Panc1 (cell line): ENCODE measurements at regions not wholly inside any gene's neighbourhood (a gene's known extent, or its start where the extent isn't known, plus 50 kb on each side); places are given as distances from the start of the nearest gene placed in this dataset.

Experiments
- POLR2AphosphoS5 ChIP-seq: IDR thresholded peaks from 2 replicates; pipeline ENCODE4 v1.6.1; 2012; ENCODE audit warnings: mild to moderate bottlenecking, low read depth, low read length, moderate library complexity
- TF ChIP-seq, protein P1 (sequence below): fragments of 450-650 bp; IDR thresholded peaks from 2 replicates; pipeline ENCODE4 v1.5.1; 2017; ENCODE audit warnings: mild to moderate bottlenecking
- TF ChIP-seq, protein P2 (sequence below), 2 experiments: IDR thresholded peaks; 2 replicates each; pipeline ENCODE4 v1.6.1; 2011 to 2012; ENCODE audit warnings: low read depth in 2 of 2, control low read depth in 1 of 2, low read length in 1 of 2, mild to moderate bottlenecking in 1 of 2, moderate library complexity in 1 of 2; ENCODE audit not compliant: insufficient read depth in 1 of 2

DNA sequence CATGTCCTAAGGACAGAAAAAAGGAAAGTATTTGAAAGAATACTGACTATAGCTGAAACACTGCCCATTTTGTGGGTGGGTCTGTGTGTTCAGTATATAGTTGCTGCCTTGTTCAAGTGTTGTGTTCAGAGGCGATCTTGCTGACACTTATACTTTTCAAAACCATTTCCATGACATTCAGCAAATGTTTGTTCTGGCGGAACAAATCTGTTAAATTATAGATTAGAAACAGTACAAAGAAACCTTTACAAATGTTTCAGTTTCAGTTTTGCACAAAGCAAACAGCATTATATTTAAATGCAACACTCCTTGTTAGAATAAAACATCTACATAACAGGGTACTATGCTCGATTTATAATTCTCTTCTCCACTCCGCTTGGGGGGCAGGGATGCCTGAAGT lies 2276.3 kb downstream of the MAT2B start:
- TF ChIP-seq, protein P1, sequence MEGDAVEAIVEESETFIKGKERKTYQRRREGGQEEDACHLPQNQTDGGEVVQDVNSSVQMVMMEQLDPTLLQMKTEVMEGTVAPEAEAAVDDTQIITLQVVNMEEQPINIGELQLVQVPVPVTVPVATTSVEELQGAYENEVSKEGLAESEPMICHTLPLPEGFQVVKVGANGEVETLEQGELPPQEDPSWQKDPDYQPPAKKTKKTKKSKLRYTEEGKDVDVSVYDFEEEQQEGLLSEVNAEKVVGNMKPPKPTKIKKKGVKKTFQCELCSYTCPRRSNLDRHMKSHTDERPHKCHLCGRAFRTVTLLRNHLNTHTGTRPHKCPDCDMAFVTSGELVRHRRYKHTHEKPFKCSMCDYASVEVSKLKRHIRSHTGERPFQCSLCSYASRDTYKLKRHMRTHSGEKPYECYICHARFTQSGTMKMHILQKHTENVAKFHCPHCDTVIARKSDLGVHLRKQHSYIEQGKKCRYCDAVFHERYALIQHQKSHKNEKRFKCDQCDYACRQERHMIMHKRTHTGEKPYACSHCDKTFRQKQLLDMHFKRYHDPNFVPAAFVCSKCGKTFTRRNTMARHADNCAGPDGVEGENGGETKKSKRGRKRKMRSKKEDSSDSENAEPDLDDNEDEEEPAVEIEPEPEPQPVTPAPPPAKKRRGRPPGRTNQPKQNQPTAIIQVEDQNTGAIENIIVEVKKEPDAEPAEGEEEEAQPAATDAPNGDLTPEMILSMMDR = no peak
- TF ChIP-seq, protein P2, sequence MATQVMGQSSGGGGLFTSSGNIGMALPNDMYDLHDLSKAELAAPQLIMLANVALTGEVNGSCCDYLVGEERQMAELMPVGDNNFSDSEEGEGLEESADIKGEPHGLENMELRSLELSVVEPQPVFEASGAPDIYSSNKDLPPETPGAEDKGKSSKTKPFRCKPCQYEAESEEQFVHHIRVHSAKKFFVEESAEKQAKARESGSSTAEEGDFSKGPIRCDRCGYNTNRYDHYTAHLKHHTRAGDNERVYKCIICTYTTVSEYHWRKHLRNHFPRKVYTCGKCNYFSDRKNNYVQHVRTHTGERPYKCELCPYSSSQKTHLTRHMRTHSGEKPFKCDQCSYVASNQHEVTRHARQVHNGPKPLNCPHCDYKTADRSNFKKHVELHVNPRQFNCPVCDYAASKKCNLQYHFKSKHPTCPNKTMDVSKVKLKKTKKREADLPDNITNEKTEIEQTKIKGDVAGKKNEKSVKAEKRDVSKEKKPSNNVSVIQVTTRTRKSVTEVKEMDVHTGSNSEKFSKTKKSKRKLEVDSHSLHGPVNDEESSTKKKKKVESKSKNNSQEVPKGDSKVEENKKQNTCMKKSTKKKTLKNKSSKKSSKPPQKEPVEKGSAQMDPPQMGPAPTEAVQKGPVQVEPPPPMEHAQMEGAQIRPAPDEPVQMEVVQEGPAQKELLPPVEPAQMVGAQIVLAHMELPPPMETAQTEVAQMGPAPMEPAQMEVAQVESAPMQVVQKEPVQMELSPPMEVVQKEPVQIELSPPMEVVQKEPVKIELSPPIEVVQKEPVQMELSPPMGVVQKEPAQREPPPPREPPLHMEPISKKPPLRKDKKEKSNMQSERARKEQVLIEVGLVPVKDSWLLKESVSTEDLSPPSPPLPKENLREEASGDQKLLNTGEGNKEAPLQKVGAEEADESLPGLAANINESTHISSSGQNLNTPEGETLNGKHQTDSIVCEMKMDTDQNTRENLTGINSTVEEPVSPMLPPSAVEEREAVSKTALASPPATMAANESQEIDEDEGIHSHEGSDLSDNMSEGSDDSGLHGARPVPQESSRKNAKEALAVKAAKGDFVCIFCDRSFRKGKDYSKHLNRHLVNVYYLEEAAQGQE (IDR thresholded peaks at IDR 0.05; ENCODE audit: insufficient read depth in 1 of 2, low read depth in 2 of 2, low read length in 1 of 2) = no peak
- no peak for TF ChIP-seq POLR2AphosphoS5
